Stomach (tissue), 4 donors: ENCODE measurements at regions not wholly inside any gene's neighbourhood (a gene's known extent, or its start where the extent isn't known, plus 50 kb on each side); places are given as distances from the start of the nearest gene placed in this dataset.

Source experiments
- CTCF ChIP-seq, 7 experiments: fragments of 450-650 bp in 4 of 7; fragments of 200-600 bp in 3 of 7; sonication (generic) in 3 of 7; IDR thresholded peaks; one replicate each; pipeline ENCODE4 v1.5.1; 2016 to 2019; ENCODE audit warnings: antibody characterized with exemption in 7 of 7, control low read depth in 2 of 7, mild to moderate bottlenecking in 1 of 7
- EP300 ChIP-seq: sonication (generic); formaldehyde crosslinking; IDR thresholded peaks from one replicate; pipeline ENCODE4 v1.6.1; 2017; ENCODE audit warnings: antibody characterized with exemption
- POLR2A ChIP-seq, 4 donors: fragments of 450-650 bp; IDR thresholded peaks; one replicate each; pipeline ENCODE4 v1.6.1; 2016; ENCODE audit warnings: antibody characterized with exemption in 4 of 4, control low read depth in 2 of 4, mild to moderate bottlenecking in 1 of 4, moderate library complexity in 1 of 4

- TF ChIP-seq EP300 (no peak), POLR2A (IDR thresholded peaks at IDR 0.05) (no peak), CTCF (IDR thresholded peaks at IDR 0.05) (no peak)
Measured at GRCh38 chr4:62517716-62518115, 1317.6 kb downstream of the ADGRL3 start.
